SK-N-SH treated with all-trans-retinoic acid at 6 μM for 48 hours (cell line): ENCODE measurements at regions not wholly inside any gene's neighbourhood (a gene's known extent, or its start where the extent isn't known, plus 50 kb on each side); places are given as distances from the start of the nearest gene placed in this dataset.
A peak's percentile ranks its signal among the peaks of the same experiment; 100 is the strongest.
"Not testable (repeated sequence)": the region's sequence is repeated elsewhere in the genome, so short reads cannot be mapped to it uniquely, and the experiment has no call there.

ENCODE experiments used
- ATAC-seq: fragments of 200-7000 bp; cut with Tn5 transposase; 3 replicates; pipeline ENCODE4 v1.9.1; 2020; ENCODE audit warnings: mild to moderate bottlenecking, moderate library complexity
- ARNTL ChIP-seq: fragments of 450-650 bp; formaldehyde crosslinking; IDR thresholded peaks from 2 replicates; pipeline ENCODE4 v1.5.0; 2020; ENCODE audit warnings: low read depth, mild to moderate bottlenecking, moderate library complexity, borderline replicate concordance
- BACH2 ChIP-seq: fragments of 250-450 bp; sonication (Bioruptor Pico); IDR thresholded peaks from 2 replicates; pipeline ENCODE4 v1.9.0; 2021; ENCODE audit warnings: mild to moderate bottlenecking, borderline replicate concordance
- CSDC2 ChIP-seq: fragments of 250-450 bp; sonication (Bioruptor Pico); IDR thresholded peaks from 2 replicates; pipeline ENCODE4 v1.5.0; 2020; ENCODE audit warnings: mild to moderate bottlenecking, moderate library complexity
- ESRRG ChIP-seq: fragments of 250-450 bp; sonication (Bioruptor Pico); IDR thresholded peaks from 2 replicates; pipeline ENCODE4 v1.6.1; 2021; ENCODE audit warnings: mild to moderate bottlenecking
- ISL1 ChIP-seq: fragments of 250-450 bp; sonication (Bioruptor Pico); IDR thresholded peaks from 2 replicates; pipeline ENCODE4 v2.1.2; 2022; ENCODE audit warnings: mild to moderate bottlenecking, moderate library complexity
- OSR1 ChIP-seq: fragments of 250-450 bp; sonication (Bioruptor Pico); IDR thresholded peaks from 2 replicates; pipeline ENCODE4 v1.8.0; 2022; ENCODE audit warnings: moderate library complexity, mild to moderate bottlenecking, inconsistent platforms
- PPARA ChIP-seq: fragments of 250-450 bp; sonication (Bioruptor Pico); IDR thresholded peaks from 2 replicates; pipeline ENCODE4 v1.5.0; 2020; ENCODE audit warnings: mild to moderate bottlenecking, borderline replicate concordance
- RARB ChIP-seq: fragments of 250-450 bp; sonication (Bioruptor Pico); IDR thresholded peaks from 2 replicates; pipeline ENCODE4 v1.8.0; 2021; ENCODE audit warnings: mild to moderate bottlenecking, moderate library complexity
- SNAI2 ChIP-seq: fragments of 250-450 bp; sonication (Bioruptor Pico); IDR thresholded peaks from 2 replicates; pipeline ENCODE4 v1.5.0; 2020; ENCODE audit warnings: mild to moderate bottlenecking, moderate library complexity
- TCF4 ChIP-seq: fragments of 250-450 bp; sonication (Bioruptor Pico); IDR thresholded peaks from 2 replicates; pipeline ENCODE4 v1.8.0; 2021; ENCODE audit warnings: mild to moderate bottlenecking, moderate library complexity, borderline replicate concordance
- TOX ChIP-seq: fragments of 250-450 bp; sonication (Bioruptor Pico); IDR thresholded peaks from 2 replicates; pipeline ENCODE4 v1.8.0; 2021; ENCODE audit warnings: mild to moderate bottlenecking, moderate library complexity, borderline replicate concordance
- ZC3H10 ChIP-seq: fragments of 250-450 bp; sonication (Bioruptor Pico); IDR thresholded peaks from 2 replicates; pipeline ENCODE4 v1.5.1; 2021; ENCODE audit warnings: mild to moderate bottlenecking, moderate library complexity
- ZFP3 ChIP-seq: fragments of 250-450 bp; sonication (Bioruptor Pico); IDR thresholded peaks from 2 replicates; pipeline ENCODE4 v1.5.0; 2020; ENCODE audit warnings: mild to moderate bottlenecking, moderate library complexity
- ZFP30 ChIP-seq: fragments of 450-650 bp; formaldehyde crosslinking; IDR thresholded peaks from 2 replicates; pipeline ENCODE4 v1.5.0; 2022; ENCODE audit warnings: mild to moderate bottlenecking, moderate library complexity
- ZNF565 ChIP-seq: fragments of 450-650 bp; formaldehyde crosslinking; conservative IDR thresholded peaks from 2 replicates; pipeline ENCODE4 v1.5.0; 2020; ENCODE audit warnings: low read depth, mild to moderate bottlenecking, moderate library complexity
- ZNF70 ChIP-seq: fragments of 450-650 bp; formaldehyde crosslinking; IDR thresholded peaks from 2 replicates; pipeline ENCODE4 v1.5.0; 2020; ENCODE audit warnings: mild to moderate bottlenecking, moderate library complexity
- ZNF8 ChIP-seq: fragments of 450-650 bp; formaldehyde crosslinking; IDR thresholded peaks from 2 replicates; pipeline ENCODE4 v1.5.0; 2020; ENCODE audit warnings: mild to moderate bottlenecking, moderate library complexity
- TF ChIP-seq, protein P1 (sequence below): fragments of 250-450 bp; sonication (Bioruptor Pico); IDR thresholded peaks from 2 replicates; pipeline ENCODE4 v1.5.0; 2020; ENCODE audit warnings: mild to moderate bottlenecking, moderate library complexity
- TF ChIP-seq, protein P2 (sequence below): fragments of 250-450 bp; sonication (Bioruptor Pico); IDR thresholded peaks from 2 replicates; pipeline ENCODE4 v1.5.1; 2020; ENCODE audit warnings: low read depth, mild to moderate bottlenecking, moderate library complexity
- TF ChIP-seq, protein P3 (sequence below): fragments of 250-450 bp; sonication (Bioruptor Pico); IDR thresholded peaks from 2 replicates; pipeline ENCODE4 v1.8.0; 2020; ENCODE audit warnings: mild to moderate bottlenecking, moderate library complexity, borderline replicate concordance
- TF ChIP-seq, protein P4 (sequence below): fragments of 250-450 bp; sonication (Bioruptor Pico); IDR thresholded peaks from 2 replicates; pipeline ENCODE4 v1.5.1; 2021; ENCODE audit warnings: mild to moderate bottlenecking, moderate library complexity
- TF ChIP-seq, protein P5 (sequence below): fragments of 250-450 bp; sonication (Bioruptor Pico); IDR thresholded peaks from 2 replicates; pipeline ENCODE4 v1.8.0; 2021; ENCODE audit warnings: low read depth, mild to moderate bottlenecking, moderate library complexity, borderline replicate concordance

DNA sequence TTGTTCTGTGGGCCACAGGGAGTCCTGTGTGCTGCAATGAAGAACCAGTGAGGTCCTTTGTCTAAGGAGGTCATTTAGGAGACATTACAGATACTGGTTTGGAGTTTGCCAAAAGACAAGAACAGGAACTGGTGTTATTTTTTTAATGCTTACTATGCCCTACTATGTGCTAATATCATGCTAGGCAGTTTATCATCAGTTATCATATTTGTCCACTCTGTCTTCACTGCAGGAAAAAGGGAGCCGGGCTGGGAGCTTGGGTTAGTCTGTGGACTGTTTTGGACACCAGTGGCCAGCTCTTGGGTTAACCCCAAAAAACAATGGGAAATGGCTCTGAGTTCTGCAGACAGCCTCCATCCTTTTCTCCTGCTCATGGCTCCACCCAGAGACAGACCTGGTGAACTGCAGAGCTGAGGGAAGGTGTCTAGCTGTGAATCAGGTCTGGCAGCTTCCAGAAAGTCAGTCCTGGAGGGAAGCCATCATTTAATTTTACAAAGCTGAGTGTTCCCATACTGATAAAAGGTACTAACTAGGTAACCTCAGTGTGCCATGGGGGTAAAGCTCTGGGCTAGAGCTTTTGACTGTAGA, 101.2 kb upstream of the ZNF746 start:
- peak; percentile 89 for ATAC-seq
- no peak for TF ChIP-seq ZFP3 (CRISPR knock-in tag)

DNA sequence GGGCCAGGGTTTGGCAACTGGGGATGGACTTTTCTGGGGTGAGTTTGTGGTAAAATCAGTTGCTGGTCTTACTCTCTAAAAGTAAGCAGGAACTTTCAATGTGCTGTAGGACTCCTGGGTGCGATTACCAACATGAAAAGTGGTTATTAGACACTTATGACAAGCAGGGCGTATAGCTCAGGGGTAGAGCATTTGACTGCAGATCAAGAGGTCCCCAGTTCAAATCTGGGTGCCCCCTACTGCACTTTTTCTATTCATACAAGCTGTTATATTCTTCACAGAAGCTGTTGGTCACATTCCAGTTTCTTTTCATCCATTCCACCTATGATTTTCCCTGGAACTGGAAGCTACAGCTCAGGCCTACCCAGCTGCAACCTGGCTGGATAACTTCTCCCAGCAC, 100.2 kb upstream of the ZNF746 start:
- ATAC-seq, result not testable (repeated sequence)

DNA sequence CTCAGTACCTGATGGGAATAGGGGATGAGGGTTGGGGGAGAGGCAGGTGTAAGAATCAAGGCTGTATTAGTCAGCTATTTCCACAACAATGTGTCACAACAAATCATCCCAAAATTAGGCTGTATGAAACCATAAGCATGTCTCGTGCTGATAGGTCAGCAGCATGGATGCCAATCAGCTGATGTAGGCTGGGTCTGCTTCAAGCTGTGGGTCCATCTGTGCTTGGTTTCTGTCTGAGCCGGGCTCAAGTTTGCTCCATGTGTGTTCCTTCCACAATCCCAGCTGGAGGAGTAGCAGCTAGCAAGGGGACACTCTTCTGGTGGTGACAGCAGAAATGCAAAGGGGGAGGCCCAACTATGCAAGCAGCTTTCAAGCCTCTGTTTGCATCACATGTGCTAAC, 97.9 kb upstream of the ZNF746 start:
- no peak for TF ChIP-seq ISL1 (CRISPR knock-in tag)
- no peak for TF ChIP-seq ZNF70
- no peak for TF ChIP-seq RARB (CRISPR knock-in tag)
- TF ChIP-seq, protein P1, sequence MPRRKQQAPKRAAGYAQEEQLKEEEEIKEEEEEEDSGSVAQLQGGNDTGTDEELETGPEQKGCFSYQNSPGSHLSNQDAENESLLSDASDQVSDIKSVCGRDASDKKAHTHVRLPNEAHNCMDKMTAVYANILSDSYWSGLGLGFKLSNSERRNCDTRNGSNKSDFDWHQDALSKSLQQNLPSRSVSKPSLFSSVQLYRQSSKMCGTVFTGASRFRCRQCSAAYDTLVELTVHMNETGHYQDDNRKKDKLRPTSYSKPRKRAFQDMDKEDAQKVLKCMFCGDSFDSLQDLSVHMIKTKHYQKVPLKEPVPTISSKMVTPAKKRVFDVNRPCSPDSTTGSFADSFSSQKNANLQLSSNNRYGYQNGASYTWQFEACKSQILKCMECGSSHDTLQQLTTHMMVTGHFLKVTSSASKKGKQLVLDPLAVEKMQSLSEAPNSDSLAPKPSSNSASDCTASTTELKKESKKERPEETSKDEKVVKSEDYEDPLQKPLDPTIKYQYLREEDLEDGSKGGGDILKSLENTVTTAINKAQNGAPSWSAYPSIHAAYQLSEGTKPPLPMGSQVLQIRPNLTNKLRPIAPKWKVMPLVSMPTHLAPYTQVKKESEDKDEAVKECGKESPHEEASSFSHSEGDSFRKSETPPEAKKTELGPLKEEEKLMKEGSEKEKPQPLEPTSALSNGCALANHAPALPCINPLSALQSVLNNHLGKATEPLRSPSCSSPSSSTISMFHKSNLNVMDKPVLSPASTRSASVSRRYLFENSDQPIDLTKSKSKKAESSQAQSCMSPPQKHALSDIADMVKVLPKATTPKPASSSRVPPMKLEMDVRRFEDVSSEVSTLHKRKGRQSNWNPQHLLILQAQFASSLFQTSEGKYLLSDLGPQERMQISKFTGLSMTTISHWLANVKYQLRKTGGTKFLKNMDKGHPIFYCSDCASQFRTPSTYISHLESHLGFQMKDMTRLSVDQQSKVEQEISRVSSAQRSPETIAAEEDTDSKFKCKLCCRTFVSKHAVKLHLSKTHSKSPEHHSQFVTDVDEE (CRISPR knock-in tag), result no peak
- no peak for TF ChIP-seq BACH2 (CRISPR knock-in tag)
- TF ChIP-seq ESRRG (CRISPR knock-in tag), result no peak
- TF ChIP-seq TCF4, result no peak
- no peak for TF ChIP-seq TOX (CRISPR knock-in tag)
- no peak for TF ChIP-seq OSR1 (CRISPR knock-in tag)
- TF ChIP-seq ARNTL, result no peak
- TF ChIP-seq, protein P2, sequence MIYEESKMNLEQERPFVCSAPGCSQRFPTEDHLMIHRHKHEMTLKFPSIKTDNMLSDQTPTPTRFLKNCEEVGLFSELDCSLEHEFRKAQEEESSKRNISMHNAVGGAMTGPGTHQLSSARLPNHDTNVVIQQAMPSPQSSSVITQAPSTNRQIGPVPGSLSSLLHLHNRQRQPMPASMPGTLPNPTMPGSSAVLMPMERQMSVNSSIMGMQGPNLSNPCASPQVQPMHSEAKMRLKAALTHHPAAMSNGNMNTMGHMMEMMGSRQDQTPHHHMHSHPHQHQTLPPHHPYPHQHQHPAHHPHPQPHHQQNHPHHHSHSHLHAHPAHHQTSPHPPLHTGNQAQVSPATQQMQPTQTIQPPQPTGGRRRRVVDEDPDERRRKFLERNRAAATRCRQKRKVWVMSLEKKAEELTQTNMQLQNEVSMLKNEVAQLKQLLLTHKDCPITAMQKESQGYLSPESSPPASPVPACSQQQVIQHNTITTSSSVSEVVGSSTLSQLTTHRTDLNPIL (CRISPR knock-in tag), result no peak
- TF ChIP-seq, protein P3, sequence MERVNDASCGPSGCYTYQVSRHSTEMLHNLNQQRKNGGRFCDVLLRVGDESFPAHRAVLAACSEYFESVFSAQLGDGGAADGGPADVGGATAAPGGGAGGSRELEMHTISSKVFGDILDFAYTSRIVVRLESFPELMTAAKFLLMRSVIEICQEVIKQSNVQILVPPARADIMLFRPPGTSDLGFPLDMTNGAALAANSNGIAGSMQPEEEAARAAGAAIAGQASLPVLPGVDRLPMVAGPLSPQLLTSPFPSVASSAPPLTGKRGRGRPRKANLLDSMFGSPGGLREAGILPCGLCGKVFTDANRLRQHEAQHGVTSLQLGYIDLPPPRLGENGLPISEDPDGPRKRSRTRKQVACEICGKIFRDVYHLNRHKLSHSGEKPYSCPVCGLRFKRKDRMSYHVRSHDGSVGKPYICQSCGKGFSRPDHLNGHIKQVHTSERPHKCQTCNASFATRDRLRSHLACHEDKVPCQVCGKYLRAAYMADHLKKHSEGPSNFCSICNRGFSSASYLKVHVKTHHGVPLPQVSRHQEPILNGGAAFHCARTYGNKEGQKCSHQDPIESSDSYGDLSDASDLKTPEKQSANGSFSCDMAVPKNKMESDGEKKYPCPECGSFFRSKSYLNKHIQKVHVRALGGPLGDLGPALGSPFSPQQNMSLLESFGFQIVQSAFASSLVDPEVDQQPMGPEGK (CRISPR knock-in tag), result no peak
- TF ChIP-seq, protein P4, sequence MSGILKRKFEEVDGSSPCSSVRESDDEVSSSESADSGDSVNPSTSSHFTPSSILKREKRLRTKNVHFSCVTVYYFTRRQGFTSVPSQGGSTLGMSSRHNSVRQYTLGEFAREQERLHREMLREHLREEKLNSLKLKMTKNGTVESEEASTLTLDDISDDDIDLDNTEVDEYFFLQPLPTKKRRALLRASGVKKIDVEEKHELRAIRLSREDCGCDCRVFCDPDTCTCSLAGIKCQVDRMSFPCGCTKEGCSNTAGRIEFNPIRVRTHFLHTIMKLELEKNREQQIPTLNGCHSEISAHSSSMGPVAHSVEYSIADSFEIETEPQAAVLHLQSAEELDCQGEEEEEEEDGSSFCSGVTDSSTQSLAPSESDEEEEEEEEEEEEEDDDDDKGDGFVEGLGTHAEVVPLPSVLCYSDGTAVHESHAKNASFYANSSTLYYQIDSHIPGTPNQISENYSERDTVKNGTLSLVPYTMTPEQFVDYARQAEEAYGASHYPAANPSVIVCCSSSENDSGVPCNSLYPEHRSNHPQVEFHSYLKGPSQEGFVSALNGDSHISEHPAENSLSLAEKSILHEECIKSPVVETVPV (CRISPR knock-in tag), result no peak
- TF ChIP-seq ZC3H10 (CRISPR knock-in tag), result no peak
- no peak for TF ChIP-seq ZFP30 (CRISPR knock-in tag)
- no peak for TF ChIP-seq SNAI2 (CRISPR knock-in tag)
- TF ChIP-seq CSDC2 (CRISPR knock-in tag), result no peak
- TF ChIP-seq, protein P5, sequence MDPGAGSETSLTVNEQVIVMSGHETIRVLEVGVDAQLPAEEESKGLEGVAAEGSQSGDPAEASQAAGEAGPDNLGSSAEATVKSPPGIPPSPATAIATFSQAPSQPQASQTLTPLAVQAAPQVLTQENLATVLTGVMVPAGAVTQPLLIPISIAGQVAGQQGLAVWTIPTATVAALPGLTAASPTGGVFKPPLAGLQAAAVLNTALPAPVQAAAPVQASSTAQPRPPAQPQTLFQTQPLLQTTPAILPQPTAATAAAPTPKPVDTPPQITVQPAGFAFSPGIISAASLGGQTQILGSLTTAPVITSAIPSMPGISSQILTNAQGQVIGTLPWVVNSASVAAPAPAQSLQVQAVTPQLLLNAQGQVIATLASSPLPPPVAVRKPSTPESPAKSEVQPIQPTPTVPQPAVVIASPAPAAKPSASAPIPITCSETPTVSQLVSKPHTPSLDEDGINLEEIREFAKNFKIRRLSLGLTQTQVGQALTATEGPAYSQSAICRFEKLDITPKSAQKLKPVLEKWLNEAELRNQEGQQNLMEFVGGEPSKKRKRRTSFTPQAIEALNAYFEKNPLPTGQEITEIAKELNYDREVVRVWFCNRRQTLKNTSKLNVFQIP (CRISPR knock-in tag), result no peak
- TF ChIP-seq PPARA, result no peak
- TF ChIP-seq ZNF8, result no peak
- ATAC-seq, result no peak

DNA sequence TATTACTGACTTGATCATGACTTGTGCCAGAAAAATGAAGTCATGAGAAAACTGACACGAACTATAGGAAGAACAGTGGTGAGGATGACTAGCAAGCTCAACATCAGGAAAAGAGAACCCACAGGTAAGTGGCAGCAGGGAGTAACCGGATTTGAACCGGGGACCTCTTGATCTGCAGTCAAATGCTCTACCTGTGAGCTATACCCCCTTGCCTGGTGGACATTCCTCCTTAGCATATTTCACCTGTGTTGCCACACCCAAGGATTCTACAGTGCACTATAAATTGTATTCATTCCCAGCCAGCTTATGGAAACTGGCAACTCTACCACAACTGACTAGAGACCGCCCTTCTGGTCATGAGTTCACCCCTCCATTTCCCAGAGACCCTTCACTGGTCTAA, 97.5 kb upstream of the ZNF746 start:
- ATAC-seq, result no peak
- no peak for TF ChIP-seq RARB (CRISPR knock-in tag)
- no peak for TF ChIP-seq ZNF8
- no peak for TF ChIP-seq CSDC2 (CRISPR knock-in tag)
- TF ChIP-seq ZFP30 (CRISPR knock-in tag), result no peak
- TF ChIP-seq, protein P2 (CRISPR knock-in tag), result no peak
- no peak for TF ChIP-seq BACH2 (CRISPR knock-in tag)
- no peak for TF ChIP-seq ZNF565 (CRISPR knock-in tag)
- no peak for TF ChIP-seq ARNTL
- TF ChIP-seq, protein P5 (CRISPR knock-in tag), result no peak
- no peak for TF ChIP-seq TCF4
- TF ChIP-seq ZFP3 (CRISPR knock-in tag), result no peak
